C4-2B (cell line): ENCODE measurements at regions not wholly inside any gene's neighbourhood (a gene's known extent, or its start where the extent isn't known, plus 50 kb on each side); places are given as distances from the start of the nearest gene placed in this dataset.

ENCODE experiments used
- CTCF ChIP-seq: fragments of 450-650 bp; conservative IDR thresholded peaks from 2 replicates; pipeline ENCODE4 v1.5.1; 2017; ENCODE audit warnings: mild to moderate bottlenecking
- ZFX ChIP-seq: fragments of 450-650 bp; IDR thresholded peaks from 2 replicates; pipeline ENCODE4 v1.6.1; 2017

DNA sequence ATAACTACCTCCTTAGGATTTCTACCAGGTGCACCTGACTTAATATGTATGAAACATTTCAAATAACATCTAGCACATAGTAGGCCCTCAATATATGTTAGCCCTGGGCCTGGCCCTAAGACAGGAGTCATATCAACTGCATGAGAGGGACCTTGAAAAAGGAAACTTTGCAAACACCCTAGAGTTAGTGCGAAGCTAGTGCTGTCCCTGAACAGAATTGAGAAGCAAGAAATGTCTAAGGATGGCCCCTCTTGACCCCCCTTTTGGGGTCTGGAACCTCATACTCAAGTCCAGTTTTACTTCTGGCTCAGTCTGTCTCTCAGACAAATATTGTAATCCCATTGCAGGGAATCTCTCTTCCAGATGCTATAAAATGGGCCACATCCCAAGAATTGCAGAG lies 80.5 kb downstream of the CBLN1 start:
- TF ChIP-seq CTCF (no peak), ZFX (no peak)
